ENCODE measurements at regions not wholly inside any gene's neighbourhood (a gene's known extent, or its start where the extent isn't known, plus 50 kb on each side); places are given as distances from the start of the nearest gene placed in this dataset.

DNA sequence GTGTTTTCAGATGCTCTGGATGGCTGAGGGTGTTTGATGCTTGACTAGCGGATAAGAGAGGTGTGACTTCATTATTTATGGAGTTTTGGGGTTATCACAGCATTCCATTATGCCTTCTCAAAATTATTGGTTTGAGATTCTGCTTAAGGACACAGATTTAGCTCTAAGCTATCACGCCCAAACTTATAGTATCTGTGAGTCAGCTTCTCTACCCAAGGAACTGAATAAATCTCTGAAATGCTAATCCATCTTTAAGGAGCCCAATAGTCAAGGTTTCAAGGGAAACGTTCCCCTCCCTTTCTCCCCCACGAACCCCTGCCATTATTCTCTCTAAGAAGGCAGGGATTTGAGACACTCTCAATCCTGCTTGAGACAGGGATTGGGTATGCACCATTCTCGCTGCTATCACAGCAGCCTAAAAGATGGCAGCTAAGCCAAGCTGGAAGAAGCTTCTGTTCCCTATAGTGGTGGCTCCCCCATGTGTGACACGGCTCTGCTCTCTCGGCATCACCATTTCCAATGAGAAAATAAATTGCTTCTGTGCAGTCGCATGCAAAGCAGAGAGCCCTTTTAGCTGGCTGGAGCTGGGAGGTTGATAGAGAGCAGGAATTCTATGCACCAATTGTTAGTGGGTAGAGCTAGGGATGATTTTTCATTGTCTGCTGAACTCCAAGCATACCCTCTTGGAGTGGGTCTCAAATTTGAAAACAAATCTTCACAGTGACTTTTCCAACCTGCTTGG lies 151.1 kb downstream of the IL20RB start:
- Mint-ChIP-seq H3K36me3 (no peaks in the 10 kb centered on the region), H3K4me1 (peaks cover 28% of the 10 kb centered on the region), H3K27me3 (ENCODE audit: low read depth) (no peaks in the 10 kb centered on the region), H3K9me3 (no peaks in the 10 kb centered on the region), H3K27ac (no peak overlapping the region), H3K4me3 (no peak overlapping the region)
- DNase-seq (ENCODE audit: low spot score) (no peak), ATAC-seq (no peak)
- ChIA-PET POLR2A (interaction anchor here (0.5 kb wide), 1 partner anchor 165 kb away, joined by 6 read pairs; no protein-coding TSS in a partner anchor), CTCF (interaction anchor here (1.0 to 4.3 kb wide), 11 partner anchors 13 to 862 kb away, joined by 3 to 33 read pairs (median 9); partner anchors contain the start of gene STAG1)
- TF ChIP-seq ZNF232 (CRISPR knock-in tag; IDR thresholded peaks at IDR 0.05) (no peak), ZNF121 (CRISPR knock-in tag; IDR thresholded peaks at IDR 0.05) (no peak)
- TF ChIP-seq, protein P1, sequence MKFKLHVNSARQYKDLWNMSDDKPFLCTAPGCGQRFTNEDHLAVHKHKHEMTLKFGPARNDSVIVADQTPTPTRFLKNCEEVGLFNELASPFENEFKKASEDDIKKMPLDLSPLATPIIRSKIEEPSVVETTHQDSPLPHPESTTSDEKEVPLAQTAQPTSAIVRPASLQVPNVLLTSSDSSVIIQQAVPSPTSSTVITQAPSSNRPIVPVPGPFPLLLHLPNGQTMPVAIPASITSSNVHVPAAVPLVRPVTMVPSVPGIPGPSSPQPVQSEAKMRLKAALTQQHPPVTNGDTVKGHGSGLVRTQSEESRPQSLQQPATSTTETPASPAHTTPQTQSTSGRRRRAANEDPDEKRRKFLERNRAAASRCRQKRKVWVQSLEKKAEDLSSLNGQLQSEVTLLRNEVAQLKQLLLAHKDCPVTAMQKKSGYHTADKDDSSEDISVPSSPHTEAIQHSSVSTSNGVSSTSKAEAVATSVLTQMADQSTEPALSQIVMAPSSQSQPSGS (CRISPR knock-in tag; IDR thresholded peaks at IDR 0.05; ENCODE audit: borderline replicate concordance, low read depth) = no peak
- TF ChIP-seq, protein P2, sequence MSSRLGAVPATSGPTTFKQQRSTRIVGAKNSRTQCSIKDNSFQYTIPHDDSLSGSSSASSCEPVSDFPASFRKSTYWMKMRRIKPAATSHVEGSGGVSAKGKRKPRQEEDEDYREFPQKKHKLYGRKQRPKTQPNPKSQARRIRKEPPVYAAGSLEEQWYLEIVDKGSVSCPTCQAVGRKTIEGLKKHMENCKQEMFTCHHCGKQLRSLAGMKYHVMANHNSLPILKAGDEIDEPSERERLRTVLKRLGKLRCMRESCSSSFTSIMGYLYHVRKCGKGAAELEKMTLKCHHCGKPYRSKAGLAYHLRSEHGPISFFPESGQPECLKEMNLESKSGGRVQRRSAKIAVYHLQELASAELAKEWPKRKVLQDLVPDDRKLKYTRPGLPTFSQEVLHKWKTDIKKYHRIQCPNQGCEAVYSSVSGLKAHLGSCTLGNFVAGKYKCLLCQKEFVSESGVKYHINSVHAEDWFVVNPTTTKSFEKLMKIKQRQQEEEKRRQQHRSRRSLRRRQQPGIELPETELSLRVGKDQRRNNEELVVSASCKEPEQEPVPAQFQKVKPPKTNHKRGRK (CRISPR knock-in tag; IDR thresholded peaks at IDR 0.05; ENCODE audit: borderline replicate concordance) = no peak

DNA sequence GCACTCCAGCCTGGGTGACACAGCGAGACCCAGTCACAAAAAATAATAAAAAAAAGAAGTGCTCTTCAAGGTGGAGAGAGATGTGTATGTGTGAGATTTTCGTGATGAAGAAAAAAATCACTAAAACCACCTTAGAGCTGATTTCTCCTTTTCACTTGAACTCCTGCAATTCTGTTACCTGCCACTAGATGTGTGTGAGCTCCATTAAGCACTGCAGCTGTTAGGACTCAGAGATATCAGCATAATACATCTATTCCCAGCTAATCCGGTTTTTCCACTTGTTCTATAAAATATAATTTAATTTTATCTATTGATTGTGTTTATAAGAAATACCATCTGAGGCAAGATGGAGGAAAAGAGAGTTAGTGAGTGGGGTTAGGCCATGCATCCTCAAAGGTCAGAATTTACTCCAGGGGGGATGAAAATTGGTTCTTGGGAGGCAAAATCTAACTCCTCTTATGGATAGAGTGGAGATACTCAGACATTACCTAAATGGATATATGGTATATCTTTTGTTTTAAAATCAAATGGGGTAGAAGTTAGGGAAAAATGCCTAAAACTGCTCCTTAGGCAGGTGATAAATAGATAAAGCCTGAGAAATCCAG lies 152.7 kb downstream of the IL20RB start:
- Mint-ChIP-seq H3K4me1 (peaks cover 30% of the 10 kb centered on the region), H3K27ac (no peak overlapping the region), H3K27me3 (ENCODE audit: low read depth) (no peaks in the 10 kb centered on the region), H3K4me3 (no peak overlapping the region), H3K36me3 (no peaks in the 10 kb centered on the region), H3K9me3 (no peaks in the 10 kb centered on the region)
- POLR2A ChIA-PET = interaction anchor here (0.8 kb wide), 1 partner anchor 8 kb away, joined by 3 read pairs; no protein-coding TSS in a partner anchor
- ATAC-seq = peak; percentile 61
- no peak for DNase-seq (ENCODE audit: low spot score)
- TF ChIP-seq RORB (CRISPR knock-in tag; IDR thresholded peaks at IDR 0.05) = no peak
- TF ChIP-seq, protein P3, sequence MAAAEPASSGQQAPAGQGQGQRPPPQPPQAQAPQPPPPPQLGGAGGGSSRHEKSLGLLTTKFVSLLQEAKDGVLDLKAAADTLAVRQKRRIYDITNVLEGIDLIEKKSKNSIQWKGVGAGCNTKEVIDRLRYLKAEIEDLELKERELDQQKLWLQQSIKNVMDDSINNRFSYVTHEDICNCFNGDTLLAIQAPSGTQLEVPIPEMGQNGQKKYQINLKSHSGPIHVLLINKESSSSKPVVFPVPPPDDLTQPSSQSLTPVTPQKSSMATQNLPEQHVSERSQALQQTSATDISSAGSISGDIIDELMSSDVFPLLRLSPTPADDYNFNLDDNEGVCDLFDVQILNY (CRISPR knock-in tag; IDR thresholded peaks at IDR 0.05) = no peak
- TF ChIP-seq, protein P4, sequence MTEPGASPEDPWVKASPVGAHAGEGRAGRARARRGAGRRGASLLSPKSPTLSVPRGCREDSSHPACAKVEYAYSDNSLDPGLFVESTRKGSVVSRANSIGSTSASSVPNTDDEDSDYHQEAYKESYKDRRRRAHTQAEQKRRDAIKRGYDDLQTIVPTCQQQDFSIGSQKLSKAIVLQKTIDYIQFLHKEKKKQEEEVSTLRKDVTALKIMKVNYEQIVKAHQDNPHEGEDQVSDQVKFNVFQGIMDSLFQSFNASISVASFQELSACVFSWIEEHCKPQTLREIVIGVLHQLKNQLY (CRISPR knock-in tag; IDR thresholded peaks at IDR 0.05) = no peak
- TF ChIP-seq, protein P5, sequence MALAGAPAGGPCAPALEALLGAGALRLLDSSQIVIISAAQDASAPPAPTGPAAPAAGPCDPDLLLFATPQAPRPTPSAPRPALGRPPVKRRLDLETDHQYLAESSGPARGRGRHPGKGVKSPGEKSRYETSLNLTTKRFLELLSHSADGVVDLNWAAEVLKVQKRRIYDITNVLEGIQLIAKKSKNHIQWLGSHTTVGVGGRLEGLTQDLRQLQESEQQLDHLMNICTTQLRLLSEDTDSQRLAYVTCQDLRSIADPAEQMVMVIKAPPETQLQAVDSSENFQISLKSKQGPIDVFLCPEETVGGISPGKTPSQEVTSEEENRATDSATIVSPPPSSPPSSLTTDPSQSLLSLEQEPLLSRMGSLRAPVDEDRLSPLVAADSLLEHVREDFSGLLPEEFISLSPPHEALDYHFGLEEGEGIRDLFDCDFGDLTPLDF (CRISPR knock-in tag; IDR thresholded peaks at IDR 0.05) = no peak
- TF ChIP-seq, protein P6, sequence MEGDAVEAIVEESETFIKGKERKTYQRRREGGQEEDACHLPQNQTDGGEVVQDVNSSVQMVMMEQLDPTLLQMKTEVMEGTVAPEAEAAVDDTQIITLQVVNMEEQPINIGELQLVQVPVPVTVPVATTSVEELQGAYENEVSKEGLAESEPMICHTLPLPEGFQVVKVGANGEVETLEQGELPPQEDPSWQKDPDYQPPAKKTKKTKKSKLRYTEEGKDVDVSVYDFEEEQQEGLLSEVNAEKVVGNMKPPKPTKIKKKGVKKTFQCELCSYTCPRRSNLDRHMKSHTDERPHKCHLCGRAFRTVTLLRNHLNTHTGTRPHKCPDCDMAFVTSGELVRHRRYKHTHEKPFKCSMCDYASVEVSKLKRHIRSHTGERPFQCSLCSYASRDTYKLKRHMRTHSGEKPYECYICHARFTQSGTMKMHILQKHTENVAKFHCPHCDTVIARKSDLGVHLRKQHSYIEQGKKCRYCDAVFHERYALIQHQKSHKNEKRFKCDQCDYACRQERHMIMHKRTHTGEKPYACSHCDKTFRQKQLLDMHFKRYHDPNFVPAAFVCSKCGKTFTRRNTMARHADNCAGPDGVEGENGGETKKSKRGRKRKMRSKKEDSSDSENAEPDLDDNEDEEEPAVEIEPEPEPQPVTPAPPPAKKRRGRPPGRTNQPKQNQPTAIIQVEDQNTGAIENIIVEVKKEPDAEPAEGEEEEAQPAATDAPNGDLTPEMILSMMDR (IDR thresholded peaks at IDR 0.05) = peak; percentile 71
- CTCF ChIA-PET = interaction anchor here (0.6 to 4.3 kb wide), 42 partner anchors 8 to 942 kb away, joined by 3 to 33 read pairs (median 4); partner anchors contain the start of gene STAG1

DNA sequence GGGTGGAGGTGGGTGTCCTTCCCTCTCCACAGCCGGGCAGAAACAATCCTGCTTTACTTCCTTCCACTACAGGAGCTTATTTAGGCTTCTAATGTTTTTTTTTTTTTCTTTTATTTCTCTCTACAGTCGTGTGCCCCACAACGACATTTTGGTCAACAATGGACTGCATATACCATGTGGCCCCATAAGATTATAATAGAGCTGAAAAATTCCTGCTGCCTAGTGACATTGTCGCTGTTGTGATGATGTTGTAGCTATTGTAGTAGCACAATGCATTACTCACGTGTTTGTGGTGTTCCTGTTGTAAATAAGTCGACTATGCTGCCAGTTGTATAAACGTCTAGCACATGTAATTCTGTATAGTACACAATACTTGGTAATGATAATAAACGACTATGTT lies 153.7 kb downstream of the IL20RB start:
- H3K27ac Mint-ChIP-seq = no peak overlapping the region
- peaks cover 36% of the 10 kb centered on the region for H3K4me1 Mint-ChIP-seq
- TF ChIP-seq SP1 (CRISPR knock-in tag; conservative IDR thresholded peaks at IDR 0.05) = no peak
- TF ChIP-seq, protein P7, sequence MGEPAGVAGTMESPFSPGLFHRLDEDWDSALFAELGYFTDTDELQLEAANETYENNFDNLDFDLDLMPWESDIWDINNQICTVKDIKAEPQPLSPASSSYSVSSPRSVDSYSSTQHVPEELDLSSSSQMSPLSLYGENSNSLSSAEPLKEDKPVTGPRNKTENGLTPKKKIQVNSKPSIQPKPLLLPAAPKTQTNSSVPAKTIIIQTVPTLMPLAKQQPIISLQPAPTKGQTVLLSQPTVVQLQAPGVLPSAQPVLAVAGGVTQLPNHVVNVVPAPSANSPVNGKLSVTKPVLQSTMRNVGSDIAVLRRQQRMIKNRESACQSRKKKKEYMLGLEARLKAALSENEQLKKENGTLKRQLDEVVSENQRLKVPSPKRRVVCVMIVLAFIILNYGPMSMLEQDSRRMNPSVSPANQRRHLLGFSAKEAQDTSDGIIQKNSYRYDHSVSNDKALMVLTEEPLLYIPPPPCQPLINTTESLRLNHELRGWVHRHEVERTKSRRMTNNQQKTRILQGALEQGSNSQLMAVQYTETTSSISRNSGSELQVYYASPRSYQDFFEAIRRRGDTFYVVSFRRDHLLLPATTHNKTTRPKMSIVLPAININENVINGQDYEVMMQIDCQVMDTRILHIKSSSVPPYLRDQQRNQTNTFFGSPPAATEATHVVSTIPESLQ (CRISPR knock-in tag; IDR thresholded peaks at IDR 0.05) = no peak
- TF ChIP-seq, protein P8, sequence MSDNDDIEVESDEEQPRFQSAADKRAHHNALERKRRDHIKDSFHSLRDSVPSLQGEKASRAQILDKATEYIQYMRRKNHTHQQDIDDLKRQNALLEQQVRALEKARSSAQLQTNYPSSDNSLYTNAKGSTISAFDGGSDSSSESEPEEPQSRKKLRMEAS (CRISPR knock-in tag; IDR thresholded peaks at IDR 0.05) = no peak
- TF ChIP-seq JUN (CRISPR knock-in tag; IDR thresholded peaks at IDR 0.05) = no peak
- TF ChIP-seq, protein P9, sequence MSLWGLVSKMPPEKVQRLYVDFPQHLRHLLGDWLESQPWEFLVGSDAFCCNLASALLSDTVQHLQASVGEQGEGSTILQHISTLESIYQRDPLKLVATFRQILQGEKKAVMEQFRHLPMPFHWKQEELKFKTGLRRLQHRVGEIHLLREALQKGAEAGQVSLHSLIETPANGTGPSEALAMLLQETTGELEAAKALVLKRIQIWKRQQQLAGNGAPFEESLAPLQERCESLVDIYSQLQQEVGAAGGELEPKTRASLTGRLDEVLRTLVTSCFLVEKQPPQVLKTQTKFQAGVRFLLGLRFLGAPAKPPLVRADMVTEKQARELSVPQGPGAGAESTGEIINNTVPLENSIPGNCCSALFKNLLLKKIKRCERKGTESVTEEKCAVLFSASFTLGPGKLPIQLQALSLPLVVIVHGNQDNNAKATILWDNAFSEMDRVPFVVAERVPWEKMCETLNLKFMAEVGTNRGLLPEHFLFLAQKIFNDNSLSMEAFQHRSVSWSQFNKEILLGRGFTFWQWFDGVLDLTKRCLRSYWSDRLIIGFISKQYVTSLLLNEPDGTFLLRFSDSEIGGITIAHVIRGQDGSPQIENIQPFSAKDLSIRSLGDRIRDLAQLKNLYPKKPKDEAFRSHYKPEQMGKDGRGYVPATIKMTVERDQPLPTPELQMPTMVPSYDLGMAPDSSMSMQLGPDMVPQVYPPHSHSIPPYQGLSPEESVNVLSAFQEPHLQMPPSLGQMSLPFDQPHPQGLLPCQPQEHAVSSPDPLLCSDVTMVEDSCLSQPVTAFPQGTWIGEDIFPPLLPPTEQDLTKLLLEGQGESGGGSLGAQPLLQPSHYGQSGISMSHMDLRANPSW (CRISPR knock-in tag; conservative IDR thresholded peaks at IDR 0.05; ENCODE audit: low read depth) = no peak
- no peak overlapping the region for H3K4me3 Mint-ChIP-seq
- H3K27me3 Mint-ChIP-seq (ENCODE audit: low read depth) = no peaks in the 10 kb centered on the region
- ChIA-PET POLR2A (no interaction called here), CTCF (interaction anchor here (0.8 to 4.3 kb wide), 14 partner anchors 10 to 838 kb away, joined by 3 to 33 read pairs (median 8); no protein-coding TSS in a partner anchor)
- ATAC-seq (no peak), DNase-seq (ENCODE audit: low spot score) (no peak)
- no peaks in the 10 kb centered on the region for H3K9me3 Mint-ChIP-seq
- H3K36me3 Mint-ChIP-seq = no peaks in the 10 kb centered on the region

All from WTC11 (cell line).